ENCODE measurements at regions not wholly inside any gene's neighbourhood (a gene's known extent, or its start where the extent isn't known, plus 50 kb on each side); places are given as distances from the start of the nearest gene placed in this dataset.

DNA sequence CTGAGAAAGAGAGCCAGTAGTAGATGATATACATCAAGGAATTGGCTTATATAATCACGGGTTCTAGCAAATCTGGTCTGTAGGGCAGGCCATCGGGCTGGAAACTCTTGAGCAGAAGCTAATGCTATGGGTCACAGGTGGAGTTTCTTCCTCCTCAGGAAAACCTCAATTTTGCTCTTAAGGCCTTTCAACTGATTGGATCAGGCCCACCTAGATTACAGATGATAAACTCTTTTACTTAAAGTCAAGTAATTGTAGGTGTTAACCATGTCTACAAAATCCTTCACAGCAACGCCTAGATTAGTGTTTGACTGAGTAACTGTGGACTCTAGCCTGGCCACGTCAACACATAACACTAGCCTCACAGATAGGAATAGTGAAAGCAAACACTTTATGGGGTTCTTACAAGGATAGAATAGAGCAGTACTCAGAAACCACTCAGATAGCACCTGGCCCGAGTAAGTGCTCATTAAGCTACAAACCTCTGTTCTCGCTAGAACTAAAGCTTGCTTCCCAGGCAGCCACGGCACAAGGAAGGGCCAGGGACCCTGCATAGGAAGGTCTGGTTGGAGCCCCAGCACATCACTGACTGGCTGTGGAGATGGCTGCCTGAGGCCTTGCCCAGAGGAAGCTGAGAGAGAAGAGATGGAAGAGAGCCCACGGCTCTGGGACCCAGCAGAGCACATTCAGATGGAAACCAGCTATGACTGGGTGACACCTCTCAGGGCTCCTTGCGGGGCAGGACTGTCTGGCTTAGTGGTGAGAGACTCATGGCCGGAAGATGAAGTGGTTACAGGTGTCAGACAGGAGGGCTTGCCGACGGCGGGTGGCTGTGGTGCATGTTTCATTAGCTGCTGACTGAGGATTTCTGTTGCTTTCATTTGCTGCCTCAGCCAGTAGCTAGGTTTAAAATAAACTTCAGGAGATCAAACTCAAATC lies 202.5 kb upstream of the TLE3 start:
- TF ChIP-seq YY1 (IDR thresholded peaks at IDR 0.05; ENCODE audit: insufficient read depth, insufficient read length), result no peak
- TF ChIP-seq SUZ12 (IDR thresholded peaks at IDR 0.05; ENCODE audit: extremely low read depth, insufficient read depth, insufficient read length), result no peak
- TF ChIP-seq ZNF274 (IDR thresholded peaks at IDR 0.05; ENCODE audit: low read depth, low read length), result no peak

Measured in NT2/D1 (cell line).